Sigmoid colon (tissue), 6 donors: ENCODE measurements at regions not wholly inside any gene's neighbourhood (a gene's known extent, or its start where the extent isn't known, plus 50 kb on each side); places are given as distances from the start of the nearest gene placed in this dataset.
"Not testable (repeated sequence)": the region's sequence is repeated elsewhere in the genome, so short reads cannot be mapped to it uniquely, and the experiment has no call there.

Experiments
- DNase-seq: peaks from one replicate; pipeline ENCODE4 v3.0.0-alpha.2; 2019
- H3K27ac ChIP-seq, 4 donors: fragments of 200-600 bp; sonication (generic); one replicate each; pipeline ENCODE4 v1.5.1; 2016 to 2019; ENCODE audit warnings: mild to moderate bottlenecking in 1 of 4
- H3K27me3 ChIP-seq, 3 donors: fragments of 200-600 bp; sonication (generic); one replicate each; pipeline ENCODE4 v1.5.1; 2019; ENCODE audit warnings: mild to moderate bottlenecking in 1 of 3
- H3K36me3 ChIP-seq, 4 donors: fragments of 200-600 bp; sonication (generic); one replicate each; pipeline ENCODE4 v1.5.1; 2016 to 2019
- H3K4me1 ChIP-seq, 4 donors: fragments of 200-600 bp; sonication (generic); one replicate each; pipeline ENCODE4 v1.5.1; 2017 to 2019
- H3K4me3 ChIP-seq, 4 donors: fragments of 200-600 bp; sonication (generic); one replicate each; pipeline ENCODE4 v1.5.1; 2017 to 2019; ENCODE audit warnings: mild to moderate bottlenecking in 2 of 4, moderate library complexity in 1 of 4
- H3K9me3 ChIP-seq, 4 donors: fragments of 200-600 bp in 3 of 4; sonication (generic) in 3 of 4; one replicate each; pipeline versions ENCODE4 v1.5.1 to v1.6.1; 2013 to 2019
- EP300 ChIP-seq, 4 donors: sonication (generic); formaldehyde crosslinking; IDR thresholded peaks; one replicate each; pipeline ENCODE4 v1.6.1; 2017; ENCODE audit warnings: antibody characterized with exemption in 4 of 4
- POLR2A ChIP-seq, 2 donors: fragments of 450-650 bp; IDR thresholded peaks; one replicate each; pipeline ENCODE4 v1.6.1; 2016; ENCODE audit warnings: antibody characterized with exemption in 2 of 2, mild to moderate bottlenecking in 2 of 2, moderate library complexity in 2 of 2
- POLR2AphosphoS5 ChIP-seq, 4 donors: sonication (generic); formaldehyde crosslinking; IDR thresholded peaks; one replicate each; pipeline ENCODE4 v1.6.1; 2017; ENCODE audit warnings: antibody characterized with exemption in 4 of 4
- WGBS, 2 donors: extraction: QIAGEN DNeasy Blood & Tissue Kit; methylation state at CpG; one replicate each; pipeline ENCODE4 v1.1.7; 2013; 5-methylcytosine and 5-hydroxymethylcytosine counted together
- intact Hi-C: fragments of 100-400 bp; cut with DNase I; formaldehyde crosslinking; loops from one replicate; pipeline ENCODE4 v1.15.1; 2023
- TF ChIP-seq, protein P1 (sequence below), 4 experiments: fragments of 450-650 bp in 3 of 4; fragments of 200-600 bp in 1 of 4; IDR thresholded peaks; one replicate each; pipeline ENCODE4 v1.5.1; 2016 to 2019; ENCODE audit warnings: antibody characterized with exemption in 4 of 4, mild to moderate bottlenecking in 3 of 4, moderate library complexity in 2 of 4
- donor health status: healthy with polysubstance abuse.
- donor health status: healthy.

DNA sequence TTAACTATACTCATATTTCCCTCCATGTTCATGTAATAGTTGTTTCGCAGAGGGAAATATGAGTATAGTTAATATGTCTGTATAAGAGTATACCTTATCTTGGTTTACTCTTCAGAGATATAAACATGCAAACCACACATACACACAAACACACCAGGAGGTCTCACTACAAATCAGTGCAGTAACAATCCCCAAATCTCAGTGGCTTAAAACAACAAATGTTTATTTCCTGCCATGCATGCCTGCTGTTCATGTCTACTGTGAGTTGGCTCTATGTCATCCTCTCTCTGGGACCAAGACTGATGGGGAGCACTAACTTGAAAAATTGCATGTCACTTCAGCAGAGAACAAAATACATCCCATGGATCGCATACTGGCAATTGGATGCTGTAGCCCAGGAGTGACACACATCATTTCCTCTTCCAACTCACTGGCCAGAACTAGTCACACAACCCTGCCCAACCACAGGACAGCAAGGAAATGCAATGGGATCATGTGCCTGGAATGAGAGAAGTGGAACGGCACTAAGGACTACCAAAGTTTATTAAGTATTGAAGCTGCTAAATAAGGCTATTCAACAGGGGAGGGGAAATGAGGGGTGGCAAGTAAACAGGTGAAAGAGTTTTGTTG is 89.0 kb upstream of the DTNBP1 start:
- Histone ChIP-seq H3K27me3 (no peaks in the 10 kb centered on the region), H3K4me3 (no peak overlapping the region), H3K27ac (no peak overlapping the region), H3K9me3 (no peaks in the 10 kb centered on the region), H3K36me3 (no peaks in the 10 kb centered on the region), H3K4me1 (no peaks in the 10 kb centered on the region)
- TF ChIP-seq POLR2AphosphoS5 (IDR thresholded peaks at IDR 0.05) (no peak), EP300 (IDR thresholded peaks at IDR 0.05) (no peak), POLR2A (IDR thresholded peaks at IDR 0.05) (no peak)
- TF ChIP-seq, protein P1, sequence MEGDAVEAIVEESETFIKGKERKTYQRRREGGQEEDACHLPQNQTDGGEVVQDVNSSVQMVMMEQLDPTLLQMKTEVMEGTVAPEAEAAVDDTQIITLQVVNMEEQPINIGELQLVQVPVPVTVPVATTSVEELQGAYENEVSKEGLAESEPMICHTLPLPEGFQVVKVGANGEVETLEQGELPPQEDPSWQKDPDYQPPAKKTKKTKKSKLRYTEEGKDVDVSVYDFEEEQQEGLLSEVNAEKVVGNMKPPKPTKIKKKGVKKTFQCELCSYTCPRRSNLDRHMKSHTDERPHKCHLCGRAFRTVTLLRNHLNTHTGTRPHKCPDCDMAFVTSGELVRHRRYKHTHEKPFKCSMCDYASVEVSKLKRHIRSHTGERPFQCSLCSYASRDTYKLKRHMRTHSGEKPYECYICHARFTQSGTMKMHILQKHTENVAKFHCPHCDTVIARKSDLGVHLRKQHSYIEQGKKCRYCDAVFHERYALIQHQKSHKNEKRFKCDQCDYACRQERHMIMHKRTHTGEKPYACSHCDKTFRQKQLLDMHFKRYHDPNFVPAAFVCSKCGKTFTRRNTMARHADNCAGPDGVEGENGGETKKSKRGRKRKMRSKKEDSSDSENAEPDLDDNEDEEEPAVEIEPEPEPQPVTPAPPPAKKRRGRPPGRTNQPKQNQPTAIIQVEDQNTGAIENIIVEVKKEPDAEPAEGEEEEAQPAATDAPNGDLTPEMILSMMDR (IDR thresholded peaks at IDR 0.05) = no peak
- intact Hi-C loops = no loop called here
- WGBS, 2 donors = 73 to 91% methylated on average over 3 of the region's 3 CpGs
- DNase-seq = no peak

- no peak overlapping the region for H3K4me3 ChIP-seq
- no peaks in the 10 kb centered on the region for H3K36me3 ChIP-seq
- H3K9me3 ChIP-seq = no peaks in the 10 kb centered on the region
- H3K27me3 ChIP-seq = no peaks in the 10 kb centered on the region
- intact Hi-C loops = no loop called here
- no peak for TF ChIP-seq POLR2A (IDR thresholded peaks at IDR 0.05)
- no peak for DNase-seq
- H3K27ac ChIP-seq = no peak overlapping the region
- WGBS, 2 donors = 96% methylated on average over 4 of the region's 4 CpGs
- H3K4me1 ChIP-seq = no peaks in the 10 kb centered on the region
Observed at GRCh38 chr6:15748341-15748740, 85.5 kb upstream of the DTNBP1 start.

DNA sequence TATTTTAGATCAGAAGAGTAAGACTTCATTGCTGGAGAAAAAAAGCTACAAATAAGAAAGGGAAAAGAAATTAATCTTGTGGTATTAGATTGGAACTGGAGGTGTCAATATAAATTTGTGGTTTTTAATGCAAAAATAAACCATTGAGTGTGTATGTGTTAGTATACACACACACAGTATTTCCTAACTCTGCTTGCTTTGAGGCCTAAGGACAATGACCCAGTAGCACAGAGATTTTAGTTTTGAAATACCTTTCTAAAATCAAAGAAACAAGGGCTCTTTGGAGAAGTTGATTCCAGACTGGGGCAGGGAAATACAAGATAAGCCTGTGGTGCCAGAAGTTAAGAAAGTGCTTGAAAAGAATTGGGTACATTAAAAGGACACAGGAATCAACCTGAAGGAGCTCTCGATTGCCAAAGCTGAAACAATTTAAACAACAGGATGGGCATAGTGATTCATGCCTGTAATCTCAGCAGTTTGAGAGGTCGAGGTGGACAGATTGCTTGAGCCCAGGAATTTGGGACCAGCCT is 84.6 kb upstream of the DTNBP1 start:
- intact Hi-C loops = no loop called here
- no peak for DNase-seq
- Histone ChIP-seq H3K4me1 (no peaks in the 10 kb centered on the region), H3K9me3 (no peaks in the 10 kb centered on the region), H3K4me3 (no peak overlapping the region), H3K36me3 (no peaks in the 10 kb centered on the region), H3K27ac (no peak overlapping the region), H3K27me3 (no peaks in the 10 kb centered on the region)
- TF ChIP-seq POLR2AphosphoS5 (IDR thresholded peaks at IDR 0.05) = no peak
- TF ChIP-seq, protein P1 (IDR thresholded peaks at IDR 0.05) = no peak
- no peak for TF ChIP-seq POLR2A (IDR thresholded peaks at IDR 0.05)
- TF ChIP-seq EP300 (IDR thresholded peaks at IDR 0.05) = no peak
- WGBS, 2 donors = 80 to 85% methylated on average over 2 of the region's 2 CpGs

DNA sequence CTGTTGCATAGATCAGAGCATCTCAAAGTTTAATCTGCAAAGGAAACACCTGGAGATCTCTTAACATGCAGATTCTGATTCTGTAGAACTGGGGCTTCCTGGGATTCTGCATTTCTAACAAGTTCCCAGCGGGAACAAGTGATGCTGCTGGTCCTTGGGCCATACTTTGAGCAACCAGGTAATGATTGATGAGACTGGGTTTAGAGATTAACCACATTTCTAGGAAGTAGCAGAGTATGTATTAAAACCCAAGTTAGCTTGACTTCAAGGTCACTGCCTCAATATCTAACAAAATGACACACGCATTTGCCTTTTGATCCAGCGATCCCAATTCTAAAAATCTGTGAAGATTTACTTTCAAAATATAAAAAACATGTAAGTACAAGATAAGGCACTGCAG is 83.0 kb upstream of the DTNBP1 start:
- Histone ChIP-seq H3K36me3 (no peaks in the 10 kb centered on the region), H3K4me3 (no peak overlapping the region), H3K27ac (no peak overlapping the region), H3K9me3 (no peaks in the 10 kb centered on the region), H3K4me1 (no peaks in the 10 kb centered on the region), H3K27me3 (no peaks in the 10 kb centered on the region)
- no peak for DNase-seq
- 78 to 79% methylated on average over 3 of the region's 3 CpGs for WGBS, 2 donors
- intact Hi-C loops = no loop called here
- no peak for TF ChIP-seq EP300 (IDR thresholded peaks at IDR 0.05)
- TF ChIP-seq, protein P1 (IDR thresholded peaks at IDR 0.05) = no peak
- TF ChIP-seq POLR2A (IDR thresholded peaks at IDR 0.05) = no peak
- TF ChIP-seq POLR2AphosphoS5 (IDR thresholded peaks at IDR 0.05) = no peak

DNA sequence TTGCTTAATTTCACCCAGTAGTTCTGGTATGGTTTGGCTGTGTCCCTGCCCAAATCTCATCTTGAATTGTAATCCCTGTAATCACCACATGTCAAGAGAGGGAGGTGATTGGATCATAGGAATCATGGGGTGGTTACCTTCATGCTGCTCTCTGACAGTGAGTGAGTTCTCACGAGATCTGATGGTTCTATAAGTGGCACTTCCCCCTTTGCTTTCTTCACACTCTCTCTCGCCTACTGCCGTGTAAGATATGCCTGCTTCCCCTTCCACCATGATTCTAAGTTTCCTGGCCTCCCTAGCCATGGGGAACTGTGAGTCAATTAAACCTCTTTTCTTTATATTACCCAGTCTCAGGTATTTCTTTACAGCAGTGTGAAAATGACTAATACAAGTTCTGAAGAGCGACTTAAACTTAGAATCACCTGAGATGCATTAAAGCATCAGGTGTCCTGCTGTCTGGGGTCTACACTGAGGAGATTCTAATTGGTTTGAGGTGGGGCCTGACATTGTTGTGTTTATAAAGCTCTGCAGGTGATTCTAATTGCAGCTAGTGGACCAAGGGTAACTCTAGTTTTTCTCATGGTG is 82.1 kb upstream of the DTNBP1 start:
- Histone ChIP-seq H3K36me3 (no peaks in the 10 kb centered on the region), H3K4me3 (no peak overlapping the region), H3K9me3 (no peaks in the 10 kb centered on the region), H3K27me3 (no peaks in the 10 kb centered on the region), H3K4me1 (no peaks in the 10 kb centered on the region), H3K27ac (no peak overlapping the region)
- WGBS, 2 donors = 77 to 92% methylated on average over 4 of the region's 4 CpGs
- intact Hi-C loops = no loop called here
- TF ChIP-seq, protein P1 (IDR thresholded peaks at IDR 0.05) = no peak
- TF ChIP-seq EP300 (IDR thresholded peaks at IDR 0.05) (no peak), POLR2A (IDR thresholded peaks at IDR 0.05) (no peak), POLR2AphosphoS5 (IDR thresholded peaks at IDR 0.05) (no peak)
- DNase-seq = no peak

DNA sequence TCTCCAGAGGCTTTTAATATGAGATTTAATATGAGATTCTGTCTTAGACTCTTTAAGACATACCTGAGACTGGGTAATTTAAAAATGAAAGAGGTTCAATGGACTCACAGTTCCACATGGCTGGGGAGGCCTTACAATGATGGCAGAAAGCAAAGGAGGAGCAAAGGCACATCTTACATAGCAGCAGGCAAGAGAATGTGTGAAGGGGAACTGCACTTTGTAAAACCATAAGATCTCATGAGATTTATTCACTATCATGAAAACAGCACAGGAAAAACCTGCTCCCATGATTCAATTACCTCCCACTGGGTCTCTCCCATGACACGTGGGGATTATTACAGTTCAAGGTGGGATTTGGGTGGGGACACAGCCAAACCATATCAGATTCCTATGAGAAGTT is 79.2 kb upstream of the DTNBP1 start:
- H3K4me3 ChIP-seq, H3K27me3 ChIP-seq, H3K4me1 ChIP-seq, H3K27ac ChIP-seq, H3K36me3 ChIP-seq, DNase-seq, intact Hi-C loops, H3K9me3 ChIP-seq: not testable (repeated sequence)
- 58 to 72% methylated on average over 1 of the region's 1 CpG for WGBS, 2 donors
